ENCODE measurements at regions not wholly inside any gene's neighbourhood (a gene's known extent, or its start where the extent isn't known, plus 50 kb on each side); places are given as distances from the start of the nearest gene placed in this dataset.

DNA sequence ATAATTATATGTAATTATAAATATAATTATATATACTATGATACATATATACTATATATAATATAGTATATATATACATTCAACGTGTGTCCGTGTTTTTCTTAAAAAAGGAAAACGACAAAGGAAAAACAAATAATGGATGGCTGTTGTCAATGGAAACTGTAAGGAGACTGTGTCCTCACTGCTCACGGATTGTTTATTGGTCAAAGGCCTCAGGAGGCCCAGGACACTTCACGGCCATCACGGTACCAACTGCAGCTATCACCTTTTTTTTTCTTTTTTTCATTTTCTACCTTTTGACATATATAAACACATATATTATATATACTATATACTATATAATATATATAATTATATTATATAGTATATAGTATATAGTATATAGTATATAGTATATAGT, 113.4 kb downstream of the SPTSSA start:
- no peaks in the 10 kb centered on the region for H3K9me3 Mint-ChIP-seq (ENCODE audit: insufficient read depth)
- no peak for DNase-seq
- CTCF ChIA-PET: no interaction called here
- Histone ChIP-seq H3K4me1 (ENCODE audit: control insufficient read depth in 2 of 2, insufficient read depth in 2 of 2, low read length in 2 of 2) (no peaks in the 10 kb centered on the region), H3K36me3 (replicated peaks in 1 of 2; ENCODE audit: control extremely low read depth in 1 of 2, control insufficient read depth in 1 of 2, extremely low read depth in 1 of 2, insufficient read depth in 2 of 2, low read length in 1 of 2) (no peaks in the 10 kb centered on the region), H3K9ac (ENCODE audit: low read length) (no peak overlapping the region), H4K20me1 (ENCODE audit: control insufficient read depth, insufficient read depth, low read length, poor library complexity, severe bottlenecking) (no peaks in the 10 kb centered on the region), H3K9me3 (ENCODE audit: control extremely low read depth in 1 of 3, control insufficient read depth in 2 of 3, insufficient read depth in 1 of 3, low read length in 2 of 3) (peaks cover 0 to 6% (median 1%) of the 10 kb centered on the region in 3 donors), H3K4me3 (ENCODE audit: control extremely low read depth in 1 of 5, extremely low read depth in 1 of 5, insufficient read depth in 1 of 5, low read depth in 2 of 5, low read length in 4 of 5) (no peak overlapping the region), H3K4me2 (replicated peaks; ENCODE audit: low read depth, low read length, poor library complexity, severe bottlenecking) (no peak overlapping the region), H3K79me2 (ENCODE audit: control insufficient read depth, insufficient read depth, low read length) (no peaks in the 10 kb centered on the region), H2AFZ (ENCODE audit: insufficient read depth, low read depth, low read length, poor library complexity, severe bottlenecking) (no peak overlapping the region), H3K27me3 (replicated peaks in 1 of 4; ENCODE audit: control extremely low read depth in 1 of 4, control insufficient read depth in 3 of 4, insufficient read depth in 4 of 4, low read length in 3 of 4) (no peaks in the 10 kb centered on the region), H3K27ac (ENCODE audit: low read length in 2 of 2) (no peak overlapping the region)
- no peak for ATAC-seq (ENCODE audit: low read depth)
- H3K4me1 Mint-ChIP-seq: peaks cover 4% of the 10 kb centered on the region
- no peak overlapping the region for H3K4me3 Mint-ChIP-seq
- no CpG with 5 or more reads among the region's 6 CpGs for WGBS (ENCODE audit: insufficient coverage)
- no peak overlapping the region for H3K27ac Mint-ChIP-seq
- POLR2A ChIA-PET: no interaction called here
- intact Hi-C loops (cut with micrococcal nuclease): no loop called here
- TF ChIP-seq, protein P1, sequence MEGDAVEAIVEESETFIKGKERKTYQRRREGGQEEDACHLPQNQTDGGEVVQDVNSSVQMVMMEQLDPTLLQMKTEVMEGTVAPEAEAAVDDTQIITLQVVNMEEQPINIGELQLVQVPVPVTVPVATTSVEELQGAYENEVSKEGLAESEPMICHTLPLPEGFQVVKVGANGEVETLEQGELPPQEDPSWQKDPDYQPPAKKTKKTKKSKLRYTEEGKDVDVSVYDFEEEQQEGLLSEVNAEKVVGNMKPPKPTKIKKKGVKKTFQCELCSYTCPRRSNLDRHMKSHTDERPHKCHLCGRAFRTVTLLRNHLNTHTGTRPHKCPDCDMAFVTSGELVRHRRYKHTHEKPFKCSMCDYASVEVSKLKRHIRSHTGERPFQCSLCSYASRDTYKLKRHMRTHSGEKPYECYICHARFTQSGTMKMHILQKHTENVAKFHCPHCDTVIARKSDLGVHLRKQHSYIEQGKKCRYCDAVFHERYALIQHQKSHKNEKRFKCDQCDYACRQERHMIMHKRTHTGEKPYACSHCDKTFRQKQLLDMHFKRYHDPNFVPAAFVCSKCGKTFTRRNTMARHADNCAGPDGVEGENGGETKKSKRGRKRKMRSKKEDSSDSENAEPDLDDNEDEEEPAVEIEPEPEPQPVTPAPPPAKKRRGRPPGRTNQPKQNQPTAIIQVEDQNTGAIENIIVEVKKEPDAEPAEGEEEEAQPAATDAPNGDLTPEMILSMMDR (IDR thresholded peaks at IDR 0.05): no peak
- no peak for TF ChIP-seq EZH2 (IDR thresholded peaks at IDR 0.05; ENCODE audit: borderline replicate concordance, insufficient read depth, low read depth, low read length, poor library complexity, severe bottlenecking)
- H3K27me3 Mint-ChIP-seq: no peaks in the 10 kb centered on the region

DNA sequence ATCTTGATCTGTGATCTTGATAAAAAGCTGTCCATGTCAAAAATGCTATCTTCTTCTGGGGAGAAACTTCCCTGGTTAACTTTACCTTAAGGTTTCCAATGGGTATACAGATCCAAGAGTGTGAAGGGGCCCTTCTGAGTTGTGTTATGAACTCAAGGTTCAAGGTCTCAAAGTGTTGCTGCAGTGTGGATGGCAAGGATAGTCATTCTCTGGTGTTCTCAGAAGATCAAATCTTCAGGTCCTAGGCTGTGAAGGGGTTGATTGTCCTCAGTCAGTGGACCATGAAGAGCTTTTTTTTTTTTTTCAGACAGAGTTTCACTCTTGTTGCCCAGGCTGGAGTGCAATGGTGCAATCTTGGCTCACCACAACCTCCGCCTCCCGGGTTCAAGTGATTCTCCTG, 114.4 kb downstream of the SPTSSA start:
- ChIA-PET CTCF (interaction anchor here (0.7 to 1.3 kb wide), 2 partner anchors 24 to 43 kb away, joined by 3 to 4 read pairs; no protein-coding TSS in a partner anchor), POLR2A (no interaction called here)
- H3K27ac Mint-ChIP-seq: no peak overlapping the region
- Histone ChIP-seq H3K9ac (ENCODE audit: low read length) (no peak overlapping the region), H3K4me3 (ENCODE audit: control extremely low read depth in 1 of 5, extremely low read depth in 1 of 5, insufficient read depth in 1 of 5, low read depth in 2 of 5, low read length in 4 of 5) (no peak overlapping the region), H2AFZ (ENCODE audit: insufficient read depth, low read depth, low read length, poor library complexity, severe bottlenecking) (no peak overlapping the region), H3K4me1 (ENCODE audit: control insufficient read depth in 2 of 2, insufficient read depth in 2 of 2, low read length in 2 of 2) (no peaks in the 10 kb centered on the region), H3K27me3 (replicated peaks in 1 of 4; ENCODE audit: control extremely low read depth in 1 of 4, control insufficient read depth in 3 of 4, insufficient read depth in 4 of 4, low read length in 3 of 4) (no peaks in the 10 kb centered on the region), H3K4me2 (replicated peaks; ENCODE audit: low read depth, low read length, poor library complexity, severe bottlenecking) (no peak overlapping the region), H4K20me1 (ENCODE audit: control insufficient read depth, insufficient read depth, low read length, poor library complexity, severe bottlenecking) (no peaks in the 10 kb centered on the region), H3K36me3 (replicated peaks in 1 of 2; ENCODE audit: control extremely low read depth in 1 of 2, control insufficient read depth in 1 of 2, extremely low read depth in 1 of 2, insufficient read depth in 2 of 2, low read length in 1 of 2) (no peaks in the 10 kb centered on the region), H3K27ac (ENCODE audit: low read length in 2 of 2) (no peak overlapping the region), H3K79me2 (ENCODE audit: control insufficient read depth, insufficient read depth, low read length) (no peaks in the 10 kb centered on the region), H3K9me3 (ENCODE audit: control extremely low read depth in 1 of 3, control insufficient read depth in 2 of 3, insufficient read depth in 1 of 3, low read length in 2 of 3) (peaks cover 0 to 6% (median 1%) of the 10 kb centered on the region in 3 donors)
- DNase-seq (no peak), ATAC-seq (ENCODE audit: low read depth) (no peak)
- no peaks in the 10 kb centered on the region for H3K9me3 Mint-ChIP-seq (ENCODE audit: insufficient read depth)
- no peaks in the 10 kb centered on the region for H3K27me3 Mint-ChIP-seq
- H3K4me1 Mint-ChIP-seq: peaks cover 4% of the 10 kb centered on the region
- no CpG with 5 or more reads among the region's 2 CpGs for WGBS (ENCODE audit: insufficient coverage)
- H3K4me3 Mint-ChIP-seq: no peak overlapping the region
- intact Hi-C loops (cut with micrococcal nuclease): no loop called here
- TF ChIP-seq, protein P1 (IDR thresholded peaks at IDR 0.05): no peak
- no peak for TF ChIP-seq EZH2 (IDR thresholded peaks at IDR 0.05; ENCODE audit: borderline replicate concordance, insufficient read depth, low read depth, low read length, poor library complexity, severe bottlenecking)
